Peyer's patch (tissue), 4 donors: ENCODE measurements at regions not wholly inside any gene's neighbourhood (a gene's known extent, or its start where the extent isn't known, plus 50 kb on each side); places are given as distances from the start of the nearest gene placed in this dataset.

Experiments
- POLR2A ChIP-seq, 2 donors: fragments of 450-650 bp; IDR thresholded peaks; one replicate each; pipeline ENCODE4 v1.5.1; 2017; ENCODE audit warnings: antibody characterized with exemption in 2 of 2, mild to moderate bottlenecking in 2 of 2, moderate library complexity in 2 of 2
- TF ChIP-seq, protein P1 (sequence below), 6 experiments: fragments of 450-650 bp in 4 of 6; fragments of 200-600 bp in 2 of 6; sonication (generic) in 1 of 6; IDR thresholded peaks; one replicate each; pipeline ENCODE4 v1.5.1; 2017 to 2019; ENCODE audit warnings: antibody characterized with exemption in 6 of 6, mild to moderate bottlenecking in 3 of 6, moderate library complexity in 1 of 6

DNA sequence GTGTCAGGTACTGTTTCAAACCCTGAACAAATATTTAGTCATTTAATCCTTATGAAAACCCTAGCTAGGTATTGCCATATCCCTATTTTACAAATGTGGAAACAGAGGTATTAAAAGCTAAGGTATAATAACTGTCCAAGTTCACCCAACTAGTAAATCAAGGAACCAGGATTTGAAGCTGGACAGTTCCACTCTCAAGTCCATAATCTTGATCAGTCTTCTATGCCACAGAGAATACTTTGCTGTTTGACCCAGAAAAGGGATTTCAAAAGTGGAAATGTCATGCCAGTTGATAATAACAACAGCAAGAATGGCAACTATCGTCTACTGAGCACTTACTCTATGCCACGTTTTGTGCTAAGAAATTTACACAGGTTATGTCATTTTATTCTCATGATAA, 90.4 kb upstream of the KIT start:
- TF ChIP-seq, protein P1, sequence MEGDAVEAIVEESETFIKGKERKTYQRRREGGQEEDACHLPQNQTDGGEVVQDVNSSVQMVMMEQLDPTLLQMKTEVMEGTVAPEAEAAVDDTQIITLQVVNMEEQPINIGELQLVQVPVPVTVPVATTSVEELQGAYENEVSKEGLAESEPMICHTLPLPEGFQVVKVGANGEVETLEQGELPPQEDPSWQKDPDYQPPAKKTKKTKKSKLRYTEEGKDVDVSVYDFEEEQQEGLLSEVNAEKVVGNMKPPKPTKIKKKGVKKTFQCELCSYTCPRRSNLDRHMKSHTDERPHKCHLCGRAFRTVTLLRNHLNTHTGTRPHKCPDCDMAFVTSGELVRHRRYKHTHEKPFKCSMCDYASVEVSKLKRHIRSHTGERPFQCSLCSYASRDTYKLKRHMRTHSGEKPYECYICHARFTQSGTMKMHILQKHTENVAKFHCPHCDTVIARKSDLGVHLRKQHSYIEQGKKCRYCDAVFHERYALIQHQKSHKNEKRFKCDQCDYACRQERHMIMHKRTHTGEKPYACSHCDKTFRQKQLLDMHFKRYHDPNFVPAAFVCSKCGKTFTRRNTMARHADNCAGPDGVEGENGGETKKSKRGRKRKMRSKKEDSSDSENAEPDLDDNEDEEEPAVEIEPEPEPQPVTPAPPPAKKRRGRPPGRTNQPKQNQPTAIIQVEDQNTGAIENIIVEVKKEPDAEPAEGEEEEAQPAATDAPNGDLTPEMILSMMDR (IDR thresholded peaks at IDR 0.05): no peak
- TF ChIP-seq POLR2A (IDR thresholded peaks at IDR 0.05): no peak
